ENCODE measurements at regions not wholly inside any gene's neighbourhood (a gene's known extent, or its start where the extent isn't known, plus 50 kb on each side); places are given as distances from the start of the nearest gene placed in this dataset.

- no peak for DNase-seq (ENCODE audit: low read depth in 2 of 2)
Observed at GRCh38 chr7:88357294-88357693, 50.6 kb upstream of the STEAP4 start.
